Thyroid gland (tissue), 4 donors: ENCODE measurements at regions not wholly inside any gene's neighbourhood (a gene's known extent, or its start where the extent isn't known, plus 50 kb on each side); places are given as distances from the start of the nearest gene placed in this dataset.

Experiments used
- DNase-seq, 2 donors: peaks; one replicate each; pipeline ENCODE4 v3.0.0-alpha.2; 2019
- H3K27ac ChIP-seq, 3 donors: fragments of 200-600 bp; sonication (generic); 1 replicate in 2 of 3; 2 replicates in 1 of 3; pipeline ENCODE4 v1.5.1; 2016 to 2019; ENCODE audit warnings: mild to moderate bottlenecking in 1 of 3, moderate library complexity in 1 of 3
- H3K27me3 ChIP-seq: fragments of 200-600 bp; sonication (generic); one replicate; pipeline ENCODE4 v1.5.1; 2019
- H3K36me3 ChIP-seq, 2 donors: fragments of 200-600 bp; sonication (generic); one replicate each; pipeline ENCODE4 v1.5.1; 2016 to 2019
- H3K4me1 ChIP-seq, 2 donors: fragments of 200-600 bp; sonication (generic); one replicate each; pipeline ENCODE4 v1.5.1; 2017 to 2019
- H3K4me3 ChIP-seq, 3 donors: fragments of 200-600 bp; sonication (generic); replicated peaks in 1 of 3; 1 replicate in 2 of 3; 2 replicates in 1 of 3; pipeline ENCODE4 v1.5.1; 2016; ENCODE audit warnings: mild to moderate bottlenecking in 1 of 3
- H3K9me3 ChIP-seq: fragments of 200-600 bp; sonication (generic); one replicate; pipeline ENCODE4 v1.5.1; 2017
- POLR2A ChIP-seq, 2 donors: fragments of 450-650 bp; IDR thresholded peaks; one replicate each; pipeline ENCODE4 v1.6.1; 2017; ENCODE audit warnings: antibody characterized with exemption in 2 of 2, mild to moderate bottlenecking in 2 of 2, moderate library complexity in 1 of 2
- WGBS, 2 donors: methylation state at CpG; one replicate each; pipeline ENCODE4 v1.1.5; 2017; 5-methylcytosine and 5-hydroxymethylcytosine counted together
- intact Hi-C: fragments of 100-400 bp; cut with DNase I; formaldehyde crosslinking; loops from one replicate; pipeline ENCODE4 v1.15.1; 2023
- TF ChIP-seq, protein P1 (sequence below), 6 experiments: fragments of 200-600 bp in 3 of 6; fragments of 450-650 bp in 3 of 6; sonication (generic) in 3 of 6; IDR thresholded peaks; one replicate each; pipeline ENCODE4 v1.5.1; 2016 to 2019; ENCODE audit warnings: antibody characterized with exemption in 6 of 6, mild to moderate bottlenecking in 2 of 6, inconsistent platforms in 1 of 6, moderate library complexity in 1 of 6

- DNase-seq: no peak
- intact Hi-C loops: no loop called here
- Histone ChIP-seq H3K27ac (no peak overlapping the region), H3K4me1 (no peaks in the 10 kb centered on the region), H3K4me3 (no peak overlapping the region), H3K9me3 (no peaks in the 10 kb centered on the region), H3K36me3 (no peaks in the 10 kb centered on the region), H3K27me3 (no peaks in the 10 kb centered on the region)
- TF ChIP-seq, protein P1, sequence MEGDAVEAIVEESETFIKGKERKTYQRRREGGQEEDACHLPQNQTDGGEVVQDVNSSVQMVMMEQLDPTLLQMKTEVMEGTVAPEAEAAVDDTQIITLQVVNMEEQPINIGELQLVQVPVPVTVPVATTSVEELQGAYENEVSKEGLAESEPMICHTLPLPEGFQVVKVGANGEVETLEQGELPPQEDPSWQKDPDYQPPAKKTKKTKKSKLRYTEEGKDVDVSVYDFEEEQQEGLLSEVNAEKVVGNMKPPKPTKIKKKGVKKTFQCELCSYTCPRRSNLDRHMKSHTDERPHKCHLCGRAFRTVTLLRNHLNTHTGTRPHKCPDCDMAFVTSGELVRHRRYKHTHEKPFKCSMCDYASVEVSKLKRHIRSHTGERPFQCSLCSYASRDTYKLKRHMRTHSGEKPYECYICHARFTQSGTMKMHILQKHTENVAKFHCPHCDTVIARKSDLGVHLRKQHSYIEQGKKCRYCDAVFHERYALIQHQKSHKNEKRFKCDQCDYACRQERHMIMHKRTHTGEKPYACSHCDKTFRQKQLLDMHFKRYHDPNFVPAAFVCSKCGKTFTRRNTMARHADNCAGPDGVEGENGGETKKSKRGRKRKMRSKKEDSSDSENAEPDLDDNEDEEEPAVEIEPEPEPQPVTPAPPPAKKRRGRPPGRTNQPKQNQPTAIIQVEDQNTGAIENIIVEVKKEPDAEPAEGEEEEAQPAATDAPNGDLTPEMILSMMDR (IDR thresholded peaks at IDR 0.05): no peak
- TF ChIP-seq POLR2A (IDR thresholded peaks at IDR 0.05): no peak
- 72 to 82% methylated on average over 3 of the region's 3 CpGs for WGBS, 2 donors
Observed at GRCh38 chr14:95394297-95395097, 74.8 kb upstream of the CLMN start.

DNA sequence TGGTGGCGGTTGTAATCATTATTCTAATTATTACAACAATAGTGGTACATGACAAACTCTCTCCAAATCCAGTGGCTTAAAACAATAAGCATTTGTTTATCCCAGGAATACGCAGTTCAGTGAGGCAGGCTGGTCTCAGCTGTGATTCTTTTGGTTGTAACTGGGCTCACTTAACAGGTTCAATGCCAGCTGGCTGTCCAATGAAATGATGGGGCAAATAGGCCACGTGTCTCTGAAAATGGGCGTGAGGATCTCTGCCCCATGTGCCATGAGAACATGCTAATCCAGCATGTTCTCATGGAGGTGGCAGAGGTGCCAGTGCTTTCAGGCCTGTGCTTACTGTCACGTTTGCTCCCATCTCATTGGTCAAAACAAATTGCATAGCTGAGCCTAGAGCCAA, 73.1 kb upstream of the CLMN start:
- peaks cover 0 to 4% of the 10 kb centered on the region in 2 donors for H3K4me1 ChIP-seq
- intact Hi-C loops: no loop called here

DNA sequence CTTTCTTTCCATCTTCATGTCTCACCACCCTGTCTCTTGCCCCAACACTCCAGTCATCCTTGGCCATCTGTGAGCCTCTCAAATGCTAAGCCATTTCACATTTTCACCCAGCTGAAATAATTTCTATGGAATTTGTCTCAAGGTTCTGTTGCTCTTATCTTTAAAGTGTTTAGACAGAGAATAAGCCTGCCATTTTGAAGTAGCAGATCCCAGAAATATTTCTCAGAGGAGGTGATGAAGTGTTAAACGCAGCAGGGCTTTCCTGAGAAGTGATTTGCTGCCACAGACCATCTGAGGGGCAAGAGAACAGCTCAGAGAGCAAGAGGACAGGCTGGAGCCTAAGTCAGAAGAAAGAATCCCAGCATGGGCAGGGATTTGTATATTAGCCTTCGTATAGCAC, 71.6 kb upstream of the CLMN start:
- H3K9me3 ChIP-seq: no peaks in the 10 kb centered on the region
- 77 to 79% methylated on average over 2 of the region's 2 CpGs for whole genome bisulfite sequencing, 2 donors
- H3K4me3 ChIP-seq: no peak overlapping the region
- TF ChIP-seq, protein P1 (IDR thresholded peaks at IDR 0.05): no peak
- TF ChIP-seq POLR2A (IDR thresholded peaks at IDR 0.05): no peak
- intact Hi-C loops: no loop called here
- no peak overlapping the region for H3K27ac ChIP-seq
- H3K4me1 ChIP-seq: peaks cover 0 to 4% of the 10 kb centered on the region in 2 donors
- no peaks in the 10 kb centered on the region for H3K36me3 ChIP-seq
- no peak for DNase-seq
- no peaks in the 10 kb centered on the region for H3K27me3 ChIP-seq

More for the DNA sequence above, 73.1 kb upstream of the CLMN start:
- TF ChIP-seq, protein P1 (IDR thresholded peaks at IDR 0.05): no peak
- no peak for TF ChIP-seq POLR2A (IDR thresholded peaks at IDR 0.05)
- Histone ChIP-seq H3K9me3 (no peaks in the 10 kb centered on the region), H3K4me3 (no peak overlapping the region), H3K27ac (no peak overlapping the region), H3K27me3 (no peaks in the 10 kb centered on the region), H3K36me3 (no peaks in the 10 kb centered on the region)
- DNase-seq: no peak
- 92% methylated on average over 3 to 5 of the region's 5 CpGs for WGBS, 2 donors

- peak; percentile 22 to 42 for DNase-seq
- Histone ChIP-seq H3K4me1 (peaks cover 0 to 4% of the 10 kb centered on the region in 2 donors), H3K9me3 (no peaks in the 10 kb centered on the region), H3K27ac (peak overlapping the region; percentile 36 to 55 (median 36)), H3K4me3 (no peak overlapping the region), H3K27me3 (no peaks in the 10 kb centered on the region), H3K36me3 (no peaks in the 10 kb centered on the region)
- WGBS, 2 donors: 60 to 68% methylated on average over 9 of the region's 9 CpGs
- TF ChIP-seq, protein P1 (IDR thresholded peaks at IDR 0.05): no peak
- no peak for TF ChIP-seq POLR2A (IDR thresholded peaks at IDR 0.05)
- intact Hi-C loops: no loop called here
Observed at GRCh38 chr14:95389471-95390011, 69.8 kb upstream of the CLMN start.

GRCh38 chr14:95388699-95389098, 69.0 kb upstream of the CLMN start:
- intact Hi-C loops: no loop called here
- 80 to 82% methylated on average over 4 of the region's 4 CpGs for WGBS, 2 donors
- Histone ChIP-seq H3K4me1 (peaks cover 0 to 4% of the 10 kb centered on the region in 2 donors), H3K27me3 (no peaks in the 10 kb centered on the region), H3K9me3 (no peaks in the 10 kb centered on the region), H3K27ac (peak overlapping the region in 2 of 3 donors; percentile 2 to 30), H3K36me3 (no peaks in the 10 kb centered on the region), H3K4me3 (no peak overlapping the region)
- TF ChIP-seq, protein P1 (IDR thresholded peaks at IDR 0.05): no peak
- TF ChIP-seq POLR2A (IDR thresholded peaks at IDR 0.05): no peak
- no peak for DNase-seq
